NK-92 treated with Interleukin-12 subunit alpha and Interleukin-12 subunit beta, amount 100 ng/mL, for 24 hours (cell line): ENCODE measurements at regions not wholly inside any gene's neighbourhood (a gene's known extent, or its start where the extent isn't known, plus 50 kb on each side); places are given as distances from the start of the nearest gene placed in this dataset.

ENCODE experiments used
- DNase-seq: peaks from one replicate; lab custom pipeline; 2025; lab: John Stamatoyannopoulos, UW

- DNase-seq, result no peak
These were observed 50.4 kb downstream of the RUSC2 start for GRCh38 chr9:35540315-35540714.

DNA sequence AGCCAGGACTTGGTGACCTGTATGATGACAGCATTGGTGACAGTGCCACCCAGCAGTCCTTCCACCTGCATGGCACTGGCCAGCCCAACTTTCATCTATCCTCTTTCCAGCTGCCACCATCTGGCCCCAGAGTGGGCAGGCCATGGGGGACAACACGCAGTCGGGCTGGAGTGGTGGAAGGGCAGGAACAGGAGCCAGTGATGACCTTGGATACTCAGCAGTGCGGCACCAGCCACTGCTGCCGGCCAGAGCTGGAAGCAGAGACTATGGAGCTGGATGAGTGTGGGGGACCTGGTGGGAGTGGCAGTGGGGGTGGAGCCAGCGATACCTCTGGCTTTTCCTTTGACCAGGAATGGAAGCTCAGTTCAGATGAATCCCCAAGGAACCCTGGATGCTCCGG, 56.9 kb downstream of the RUSC2 start:
- DNase-seq, result no peak

DNA sequence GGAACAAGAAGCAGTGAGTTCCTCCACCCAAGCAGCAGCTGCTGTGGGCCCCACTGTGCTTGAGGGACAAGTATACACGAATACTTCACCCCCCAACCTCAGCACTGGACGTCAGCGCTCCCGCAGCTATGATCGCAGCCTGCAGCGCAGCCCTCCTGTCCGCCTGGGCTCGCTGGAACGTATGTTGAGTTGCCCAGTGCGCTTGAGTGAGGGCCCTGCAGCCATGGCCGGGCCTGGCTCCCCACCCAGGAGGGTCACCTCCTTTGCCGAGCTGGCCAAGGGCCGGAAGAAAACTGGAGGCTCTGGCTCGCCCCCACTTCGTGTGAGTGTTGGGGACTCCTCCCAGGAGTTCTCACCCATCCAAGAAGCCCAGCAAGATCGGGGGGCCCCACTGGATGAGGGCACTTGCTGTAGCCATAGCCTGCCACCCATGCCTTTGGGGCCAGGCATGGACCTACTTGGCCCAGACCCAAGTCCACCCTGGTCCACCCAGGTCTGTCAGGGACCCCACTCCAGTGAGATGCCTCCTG, 57.1 kb upstream of the TESK1 start:
- DNase-seq, result no peak

- no peak for DNase-seq
These were observed 56.5 kb upstream of the TESK1 start for GRCh38 chr9:35548571-35548970.

- no peak for DNase-seq
These were observed 55.6 kb upstream of the TESK1 start for GRCh38 chr9:35549441-35549840.

GRCh38 chr9:35552376-35552775, 52.7 kb upstream of the TESK1 start:
- no peak for DNase-seq

DNA sequence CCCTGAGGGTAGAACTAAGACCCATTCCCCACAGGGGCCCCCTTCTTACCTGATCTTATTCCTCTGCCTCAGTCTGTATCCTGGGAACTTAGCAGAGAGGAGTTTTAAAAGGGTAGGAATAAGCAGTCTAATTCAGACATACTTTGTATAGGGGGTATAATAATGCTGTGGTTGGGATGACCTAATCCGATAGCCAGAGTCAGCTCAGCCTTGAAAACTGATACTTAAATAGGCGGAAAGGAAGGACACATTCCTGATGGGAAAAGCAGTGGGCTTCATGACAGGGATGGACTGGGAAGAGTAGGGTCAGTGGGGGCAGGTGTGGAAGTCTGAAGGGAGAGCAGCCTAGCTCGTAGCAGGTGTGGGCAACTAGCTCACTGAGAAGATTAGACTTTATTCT, 52.2 kb upstream of the TESK1 start:
- no peak for DNase-seq

DNA sequence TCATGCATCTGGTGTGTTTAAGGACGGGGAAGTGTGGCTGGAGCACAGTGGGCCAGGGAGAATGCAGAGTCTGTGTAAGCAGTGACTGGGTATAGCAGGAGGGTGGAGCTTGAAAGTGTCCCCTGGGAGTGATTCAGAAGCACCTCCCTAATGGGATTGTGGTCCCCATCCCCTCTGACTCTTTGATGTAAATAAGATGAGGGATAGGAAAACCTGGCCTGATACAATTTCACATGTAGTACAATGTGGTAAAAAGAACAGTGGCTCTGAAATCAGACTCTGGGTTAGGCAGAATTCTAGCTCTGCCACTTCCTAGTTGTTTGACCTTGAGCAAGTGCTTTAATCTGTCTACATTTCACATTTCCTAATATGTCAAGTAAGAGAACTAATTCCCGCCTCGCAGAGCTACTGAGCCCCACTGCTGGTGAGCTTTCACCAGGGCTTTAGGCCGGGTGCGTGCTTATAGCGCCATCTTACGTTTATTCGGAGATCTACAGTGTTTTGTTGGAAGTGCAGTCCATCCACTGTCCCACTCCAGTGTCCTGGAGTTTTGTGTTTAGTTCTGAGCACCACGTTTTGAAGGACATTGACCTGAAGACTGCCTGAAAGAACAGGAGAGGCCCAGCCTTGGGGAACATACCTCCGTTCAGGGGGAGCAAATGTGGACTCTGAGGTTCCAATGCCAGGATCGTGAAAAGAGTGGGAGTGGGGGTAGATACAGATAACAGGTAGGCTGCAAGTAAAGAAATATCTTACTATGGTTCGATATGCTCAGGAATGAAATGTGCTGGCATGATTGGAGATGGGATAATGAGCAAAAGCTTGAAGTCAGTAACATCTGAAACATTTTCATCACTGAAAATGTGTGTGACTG, 51.2 kb upstream of the TESK1 start:
- DNase-seq, result peak; percentile 15

DNA sequence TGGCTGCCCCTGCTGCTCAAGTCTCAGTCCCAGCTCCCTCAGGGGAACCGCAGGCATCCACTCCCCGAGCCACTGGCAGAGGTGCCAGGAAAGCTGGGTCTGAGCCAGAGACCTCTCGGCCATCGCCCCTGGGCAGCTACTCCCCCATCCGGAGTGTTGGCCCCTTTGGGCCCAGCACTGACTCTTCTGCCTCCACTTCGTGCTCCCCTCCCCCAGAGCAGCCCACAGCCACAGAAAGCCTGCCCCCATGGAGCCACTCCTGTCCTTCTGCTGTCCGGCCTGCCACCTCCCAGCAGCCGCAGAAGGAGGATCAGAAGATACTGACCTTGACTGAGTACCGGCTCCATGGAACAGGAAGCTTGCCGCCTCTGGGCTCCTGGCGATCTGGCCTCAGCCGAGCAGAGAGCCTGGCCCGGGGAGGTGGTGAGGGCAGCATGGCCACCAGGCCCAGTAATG, 49.8 kb upstream of the TESK1 start:
- DNase-seq, result no peak
